ENCODE measurements at regions not wholly inside any gene's neighbourhood (a gene's known extent, or its start where the extent isn't known, plus 50 kb on each side); places are given as distances from the start of the nearest gene placed in this dataset.

DNA sequence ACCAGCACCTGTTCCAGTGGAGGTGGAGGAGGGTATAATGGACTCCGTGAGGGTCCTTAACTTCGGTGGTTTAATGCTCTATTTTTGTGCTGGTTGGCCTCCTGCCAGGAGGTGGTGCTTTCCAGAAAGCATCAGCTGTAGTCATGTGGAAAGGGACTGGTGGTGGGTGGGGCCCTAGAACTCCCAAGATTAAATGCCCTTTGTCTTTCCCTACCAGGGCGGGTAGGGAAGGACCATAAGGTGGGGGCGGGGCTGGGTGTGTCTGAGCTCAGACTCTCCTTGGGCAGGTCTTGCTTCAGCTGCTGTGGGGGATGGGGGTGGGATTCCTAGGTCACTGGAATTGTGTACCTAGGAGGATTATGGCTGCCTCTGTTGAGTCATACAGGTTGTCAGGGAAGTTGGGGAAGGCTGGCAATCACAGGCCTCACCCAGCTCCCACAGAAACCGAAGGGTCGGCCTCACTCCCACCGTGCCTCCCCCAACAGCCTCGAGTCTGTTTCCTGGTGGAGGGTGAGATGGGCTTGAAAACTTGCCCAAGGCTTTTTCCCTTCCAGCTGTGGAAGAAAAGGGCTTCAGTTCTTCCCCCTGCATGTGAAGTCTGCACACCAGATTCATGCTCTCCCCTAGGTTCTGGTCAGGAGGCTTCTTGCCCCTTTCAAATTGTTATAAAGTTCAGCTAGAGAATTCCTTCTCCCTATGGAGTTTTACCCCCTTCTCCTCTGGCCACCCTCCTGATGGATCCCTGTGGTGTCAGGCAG, 60.3 kb upstream of the CLDN10 start:
- H3K9me2 ChIP-seq (ENCODE audit: insufficient read depth, low read length): no peaks in the 10 kb centered on the region
- no peak overlapping the region for H2AFZ ChIP-seq (ENCODE audit: low read length)
- DNase-seq (ENCODE audit: low spot score): no peak
- no peaks in the 10 kb centered on the region for H3K36me3 ChIP-seq (ENCODE audit: insufficient read depth, low read length)
- no peak for TF ChIP-seq EZH2phosphoT487 (IDR thresholded peaks at IDR 0.05; ENCODE audit: borderline replicate concordance, low read depth, low read length)
- TF ChIP-seq, protein P1, sequence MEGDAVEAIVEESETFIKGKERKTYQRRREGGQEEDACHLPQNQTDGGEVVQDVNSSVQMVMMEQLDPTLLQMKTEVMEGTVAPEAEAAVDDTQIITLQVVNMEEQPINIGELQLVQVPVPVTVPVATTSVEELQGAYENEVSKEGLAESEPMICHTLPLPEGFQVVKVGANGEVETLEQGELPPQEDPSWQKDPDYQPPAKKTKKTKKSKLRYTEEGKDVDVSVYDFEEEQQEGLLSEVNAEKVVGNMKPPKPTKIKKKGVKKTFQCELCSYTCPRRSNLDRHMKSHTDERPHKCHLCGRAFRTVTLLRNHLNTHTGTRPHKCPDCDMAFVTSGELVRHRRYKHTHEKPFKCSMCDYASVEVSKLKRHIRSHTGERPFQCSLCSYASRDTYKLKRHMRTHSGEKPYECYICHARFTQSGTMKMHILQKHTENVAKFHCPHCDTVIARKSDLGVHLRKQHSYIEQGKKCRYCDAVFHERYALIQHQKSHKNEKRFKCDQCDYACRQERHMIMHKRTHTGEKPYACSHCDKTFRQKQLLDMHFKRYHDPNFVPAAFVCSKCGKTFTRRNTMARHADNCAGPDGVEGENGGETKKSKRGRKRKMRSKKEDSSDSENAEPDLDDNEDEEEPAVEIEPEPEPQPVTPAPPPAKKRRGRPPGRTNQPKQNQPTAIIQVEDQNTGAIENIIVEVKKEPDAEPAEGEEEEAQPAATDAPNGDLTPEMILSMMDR (conservative IDR thresholded peaks at IDR 0.05; ENCODE audit: low read length): no peak
- no peaks in the 10 kb centered on the region for H3K79me2 ChIP-seq (ENCODE audit: insufficient read depth, low read depth, low read length)
- no TSS peak for BruUV-seq (replicated peaks)
- H4K20me1 ChIP-seq (ENCODE audit: insufficient read depth, low read length): no peaks in the 10 kb centered on the region
- H3K9me3 ChIP-seq (ENCODE audit: low read length): no peaks in the 10 kb centered on the region
- H3K4me2 ChIP-seq (ENCODE audit: low read length): no peak overlapping the region
- no peak overlapping the region for H3K4me3 ChIP-seq (ENCODE audit: low read depth, low read length, poor library complexity, severe bottlenecking)
- CTCF ChIA-PET (ENCODE audit: unreplicated experiment): no interaction called here
- POLR2A ChIA-PET: no interaction called here
- no peaks in the 10 kb centered on the region for H3K4me1 ChIP-seq (ENCODE audit: insufficient read depth, low read length, poor library complexity, severe bottlenecking)
- H3K27ac ChIP-seq (ENCODE audit: low read depth, low read length, poor library complexity, severe bottlenecking): no peak overlapping the region
- intact Hi-C loops (cut with micrococcal nuclease; ENCODE audit: unreplicated experiment): no loop called here

DNA sequence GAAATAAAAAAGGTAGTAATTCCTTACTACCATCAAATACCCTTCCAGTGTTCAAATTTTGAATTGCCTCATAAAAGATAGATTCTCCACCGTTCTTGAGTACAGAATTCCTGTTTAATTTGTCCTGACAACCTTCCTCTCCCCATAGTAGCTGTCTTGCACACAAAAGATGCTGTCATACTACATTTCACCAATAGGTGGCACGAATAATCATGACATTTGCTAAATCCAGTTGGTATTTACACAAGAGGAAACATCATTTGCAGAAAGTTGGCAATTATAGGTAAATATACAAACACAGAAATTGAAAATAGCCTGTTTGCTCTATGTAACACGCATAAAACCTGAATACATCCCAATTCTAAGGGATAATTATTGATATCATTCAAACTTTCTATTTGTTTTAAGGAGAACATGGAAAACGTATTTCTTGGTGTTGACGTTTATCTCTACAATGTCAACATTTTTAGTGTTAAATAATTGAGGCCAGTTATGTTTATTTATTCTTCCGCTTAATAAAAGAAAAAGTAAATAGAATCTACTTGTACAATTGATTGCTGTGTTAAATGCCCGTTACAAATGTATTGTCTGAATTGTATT, 58.3 kb upstream of the CLDN10 start:
- BruUV-seq (replicated peaks): no TSS peak
- POLR2A ChIA-PET: interaction anchor here (0.6 kb wide), 1 partner anchor 30 kb away, joined by 4 read pairs; no protein-coding TSS in a partner anchor
- H3K9me3 ChIP-seq (ENCODE audit: low read length): no peaks in the 10 kb centered on the region
- H3K36me3 ChIP-seq (ENCODE audit: insufficient read depth, low read length): no peaks in the 10 kb centered on the region
- H3K4me1 ChIP-seq (ENCODE audit: insufficient read depth, low read length, poor library complexity, severe bottlenecking): no peaks in the 10 kb centered on the region
- CTCF ChIA-PET (ENCODE audit: unreplicated experiment): no interaction called here
- no peaks in the 10 kb centered on the region for H4K20me1 ChIP-seq (ENCODE audit: insufficient read depth, low read length)
- no peaks in the 10 kb centered on the region for H3K79me2 ChIP-seq (ENCODE audit: insufficient read depth, low read depth, low read length)
- no peak overlapping the region for H2AFZ ChIP-seq (ENCODE audit: low read length)
- intact Hi-C loops (cut with micrococcal nuclease; ENCODE audit: unreplicated experiment): no loop called here
- TF ChIP-seq EZH2phosphoT487 (IDR thresholded peaks at IDR 0.05; ENCODE audit: borderline replicate concordance, low read depth, low read length): no peak
- TF ChIP-seq, protein P1 (conservative IDR thresholded peaks at IDR 0.05; ENCODE audit: low read length): peak; percentile 74
- H3K4me2 ChIP-seq (ENCODE audit: low read length): no peak overlapping the region
- H3K27ac ChIP-seq (ENCODE audit: low read depth, low read length, poor library complexity, severe bottlenecking): no peak overlapping the region
- peak; percentile 29 for DNase-seq (ENCODE audit: low spot score)
- no peaks in the 10 kb centered on the region for H3K9me2 ChIP-seq (ENCODE audit: insufficient read depth, low read length)
- H3K4me3 ChIP-seq (ENCODE audit: low read depth, low read length, poor library complexity, severe bottlenecking): no peak overlapping the region

GRCh38 chr13:95496485-95496884, 56.0 kb upstream of the CLDN10 start:
- no peaks in the 10 kb centered on the region for H3K36me3 ChIP-seq (ENCODE audit: insufficient read depth, low read length)
- no peak overlapping the region for H3K4me2 ChIP-seq (ENCODE audit: low read length)
- no peak overlapping the region for H2AFZ ChIP-seq (ENCODE audit: low read length)
- no peaks in the 10 kb centered on the region for H3K9me3 ChIP-seq (ENCODE audit: low read length)
- H3K9me2 ChIP-seq (ENCODE audit: insufficient read depth, low read length): no peaks in the 10 kb centered on the region
- no peaks in the 10 kb centered on the region for H3K4me1 ChIP-seq (ENCODE audit: insufficient read depth, low read length, poor library complexity, severe bottlenecking)
- no peaks in the 10 kb centered on the region for H3K79me2 ChIP-seq (ENCODE audit: insufficient read depth, low read depth, low read length)
- no peak for DNase-seq (ENCODE audit: low spot score)
- POLR2A ChIA-PET: no interaction called here
- CTCF ChIA-PET (ENCODE audit: unreplicated experiment): no interaction called here
- no peak overlapping the region for H3K4me3 ChIP-seq (ENCODE audit: low read depth, low read length, poor library complexity, severe bottlenecking)
- H4K20me1 ChIP-seq (ENCODE audit: insufficient read depth, low read length): no peaks in the 10 kb centered on the region
- TF ChIP-seq, protein P1 (conservative IDR thresholded peaks at IDR 0.05; ENCODE audit: low read length): no peak
- TF ChIP-seq EZH2phosphoT487 (IDR thresholded peaks at IDR 0.05; ENCODE audit: borderline replicate concordance, low read depth, low read length): no peak
- intact Hi-C loops (cut with micrococcal nuclease; ENCODE audit: unreplicated experiment): no loop called here
- BruUV-seq (replicated peaks): no TSS peak
- H3K27ac ChIP-seq (ENCODE audit: low read depth, low read length, poor library complexity, severe bottlenecking): no peak overlapping the region
